ENCODE measurements at regions not wholly inside any gene's neighbourhood (a gene's known extent, or its start where the extent isn't known, plus 50 kb on each side); places are given as distances from the start of the nearest gene placed in this dataset.

- 26% methylated on average over 5 of the region's 8 CpGs for WGBS (ENCODE audit: low lambda C conversion rate)
- peaks cover 7% of the 10 kb centered on the region for H3K9me3 ChIP-seq (ENCODE audit: low read length)
- DNase-seq (ENCODE audit: low spot score) (no peak), ATAC-seq (no peak), FAIRE-seq (no peak)
- H3K4me1 ChIP-seq (ENCODE audit: insufficient read depth, low read length): no peaks in the 10 kb centered on the region
- in situ Hi-C loops (cut with HindIII; ENCODE audit: extremely low pct_ligation_motif_present, low pct_unique_long_range_greater_than_20kb): no loop called here
- CTCF ChIA-PET (ENCODE audit: low intra/inter-chr PET ratio, low total read pairs): no interaction called here
- intact Hi-C loops (cut with micrococcal nuclease; ENCODE audit: unreplicated experiment): no loop called here
- H3K4me3 ChIP-seq (replicated peaks in 1 of 3; ENCODE audit: insufficient read depth in 1 of 3, low read depth in 2 of 3, low read length in 3 of 3): no peak overlapping the region
- H3K4me2 ChIP-seq (ENCODE audit: low read depth, low read length): no peak overlapping the region
- H3K27me3 ChIP-seq (ENCODE audit: control insufficient read depth in 1 of 2, insufficient read depth in 2 of 2, low read length in 2 of 2): no peaks in the 10 kb centered on the region; a peak in 1 of 5 replicates
- no peak overlapping the region for H3K9ac ChIP-seq (ENCODE audit: insufficient read depth, low read depth, low read length)
- BruUV-seq (replicated peaks): no TSS peak
- no peaks in the 10 kb centered on the region for H3K79me2 ChIP-seq (ENCODE audit: insufficient read depth, low read length)
- H2AFZ ChIP-seq (ENCODE audit: low read length): no peak overlapping the region
- POLR2A ChIA-PET: no interaction called here
- H3K27ac ChIP-seq (ENCODE audit: extremely low read length, insufficient read depth, low read length): no peak overlapping the region
- H3K36me3 ChIP-seq (replicated peaks in 1 of 2; ENCODE audit: control insufficient read depth in 1 of 2, insufficient read depth in 2 of 2, low read length in 2 of 2): no peaks in the 10 kb centered on the region
- no peaks in the 10 kb centered on the region for H4K20me1 ChIP-seq (ENCODE audit: insufficient read depth, low read length)
- TF ChIP-seq ZNF747 (CRISPR knock-in tag; IDR thresholded peaks at IDR 0.05; ENCODE audit: borderline replicate concordance) (no peak), ZNF558 (CRISPR knock-in tag; IDR thresholded peaks at IDR 0.05; ENCODE audit: borderline replicate concordance) (no peak), ZNF598 (CRISPR knock-in tag; IDR thresholded peaks at IDR 0.05; ENCODE audit: borderline replicate concordance) (no peak), ZNF276 (CRISPR knock-in tag; IDR thresholded peaks at IDR 0.05; ENCODE audit: low read depth) (no peak), ARNT (IDR thresholded peaks at IDR 0.05) (no peak), ZNF318 (CRISPR knock-in tag; IDR thresholded peaks at IDR 0.05) (no peak), HNRNPUL1 (IDR thresholded peaks at IDR 0.05; ENCODE audit: low read depth, low read length) (no peak), SOX5 (CRISPR knock-in tag; IDR thresholded peaks at IDR 0.05; ENCODE audit: borderline replicate concordance) (no peak), POLR2AphosphoS5 (IDR thresholded peaks at IDR 0.05; ENCODE audit: low read depth, low read length) (no peak), RELA (CRISPR knock-in tag; IDR thresholded peaks at IDR 0.05) (no peak), ARID4A (CRISPR knock-in tag; IDR thresholded peaks at IDR 0.05; ENCODE audit: borderline replicate concordance) (no peak), CENPT (CRISPR knock-in tag; IDR thresholded peaks at IDR 0.05; ENCODE audit: low read depth) (no peak)
Measured at GRCh38 chr17:33640629-33641028, 347.5 kb upstream of the ASIC2 start.

Data from HepG2 (cell line).